NCI-H2107 treated with DMSO at 0.1 percent for 48 hours (cell line): ENCODE measurements at regions not wholly inside any gene's neighbourhood (a gene's known extent, or its start where the extent isn't known, plus 50 kb on each side); places are given as distances from the start of the nearest gene placed in this dataset.

Experiments used
- DNase-seq: peaks from one replicate; lab custom pipeline; 2025; ENCODE audit not compliant: unreplicated experiment; lab: John Stamatoyannopoulos, UW

GRCh38 chr14:101236496-101237251 lies 324.6 kb upstream of the DIO3 start:
- no peak for DNase-seq

- no peak for DNase-seq
Observed at GRCh38 chr14:101237252-101237616, 324.1 kb upstream of the DIO3 start.

- no peak for DNase-seq
Observed at GRCh38 chr14:101239065-101239464, 322.2 kb upstream of the DIO3 start.

- DNase-seq: no peak
Observed at GRCh38 chr14:101241147-101241546, 320.1 kb upstream of the DIO3 start.

GRCh38 chr14:101241807-101242278 lies 319.5 kb upstream of the DIO3 start:
- DNase-seq: no peak

GRCh38 chr14:101242442-101243385 lies 318.6 kb upstream of the DIO3 start:
- no peak for DNase-seq

GRCh38 chr14:101243587-101244338 lies 317.5 kb upstream of the DIO3 start:
- DNase-seq: no peak

- DNase-seq: no peak
Observed at GRCh38 chr14:101246894-101247841, 314.1 kb upstream of the DIO3 start.

GRCh38 chr14:101247842-101248725 lies 313.2 kb upstream of the DIO3 start:
- DNase-seq: no peak

GRCh38 chr14:101248840-101249675 lies 312.2 kb upstream of the DIO3 start:
- no peak for DNase-seq

- no peak for DNase-seq
Observed at GRCh38 chr14:101249676-101250036, 311.6 kb upstream of the DIO3 start.

GRCh38 chr14:101250336-101250947 lies 310.9 kb upstream of the DIO3 start:
- no peak for DNase-seq

GRCh38 chr14:101250948-101251811 lies 310.1 kb upstream of the DIO3 start:
- no peak for DNase-seq

- no peak for DNase-seq
Observed at GRCh38 chr14:101251812-101252442, 309.4 kb upstream of the DIO3 start.

GRCh38 chr14:101252443-101253214 lies 308.7 kb upstream of the DIO3 start:
- no peak for DNase-seq

GRCh38 chr14:101253948-101254347 lies 307.3 kb upstream of the DIO3 start:
- DNase-seq: no peak
